ENCODE measurements at regions not wholly inside any gene's neighbourhood (a gene's known extent, or its start where the extent isn't known, plus 50 kb on each side); places are given as distances from the start of the nearest gene placed in this dataset.
"Not testable (repeated sequence)": the region's sequence is repeated elsewhere in the genome, so short reads cannot be mapped to it uniquely, and the experiment has no call there.

GRCh38 chr4:107391630-107392028, 328.4 kb downstream of the PAPSS1 start:
- DNase-seq = no peak

GRCh38 chr4:107391009-107391629, 328.9 kb downstream of the PAPSS1 start:
- DNase-seq = no peak

- DNase-seq = no peak
Observed at GRCh38 chr4:107389965-107390364, 330.1 kb downstream of the PAPSS1 start.

GRCh38 chr4:107388736-107389274, 331.2 kb downstream of the PAPSS1 start:
- DNase-seq = no peak

- DNase-seq = no peak
Observed at GRCh38 chr4:107380836-107381438, 339.1 kb downstream of the PAPSS1 start.

GRCh38 chr4:107380190-107380589, 339.8 kb downstream of the PAPSS1 start:
- no peak for DNase-seq

- DNase-seq = no peak
Observed at GRCh38 chr4:107379054-107379869, 340.8 kb downstream of the PAPSS1 start.

GRCh38 chr4:107376293-107376692, 340.2 kb upstream of the DKK2 start:
- no peak for DNase-seq

GRCh38 chr4:107366900-107367299, 330.8 kb upstream of the DKK2 start:
- no peak for DNase-seq

GRCh38 chr4:107366016-107366735, 330.1 kb upstream of the DKK2 start:
- DNase-seq = no peak

GRCh38 chr4:107363125-107363524, 327.0 kb upstream of the DKK2 start:
- no peak for DNase-seq

- no peak for DNase-seq
Observed at GRCh38 chr4:107359208-107359607, 323.1 kb upstream of the DKK2 start.

- DNase-seq = not testable (repeated sequence)
Observed at GRCh38 chr4:107354304-107354703, 318.2 kb upstream of the DKK2 start.

- no peak for DNase-seq
Observed at GRCh38 chr4:107351196-107351595, 315.1 kb upstream of the DKK2 start.

- no peak for DNase-seq
Observed at GRCh38 chr4:107349732-107350131, 313.6 kb upstream of the DKK2 start.

- DNase-seq = no peak
Observed at GRCh38 chr4:107349266-107349665, 313.2 kb upstream of the DKK2 start.

- no peak for DNase-seq
Observed at GRCh38 chr4:107348188-107349050, 312.3 kb upstream of the DKK2 start.

GRCh38 chr4:107333518-107333917, 297.4 kb upstream of the DKK2 start:
- no peak for DNase-seq

GRCh38 chr4:107332656-107333055, 296.5 kb upstream of the DKK2 start:
- not testable (repeated sequence) for DNase-seq

- no peak for DNase-seq
Observed at GRCh38 chr4:107330916-107331315, 294.8 kb upstream of the DKK2 start.

- no peak for DNase-seq
Observed at GRCh38 chr4:107319386-107319785, 283.3 kb upstream of the DKK2 start.

Data from amygdala (tissue), 56 donors.